Stimulated activated memory B cell treated with anti-CD40 and anti-IgM and Interleukin-4, amounts not matched to agents 10 μg/mL and 1 μg/mL and 100 μg/mL, for 72 hours (primary cell): ENCODE measurements at regions not wholly inside any gene's neighbourhood (a gene's known extent, or its start where the extent isn't known, plus 50 kb on each side); places are given as distances from the start of the nearest gene placed in this dataset.

ENCODE experiments used
- ATAC-seq: fragments of 150-1000 bp; cut with Tn5 transposase; 2 replicates; pipeline ENCODE4 v1.10.0; 2021
- H3K27ac Mint-ChIP-seq: one replicate; pipeline ENCODE4 v1.8.0; 2022; ENCODE audit warnings: mild to moderate bottlenecking, mixed read lengths
- H3K27me3 Mint-ChIP-seq: one replicate; pipeline ENCODE4 v1.8.0; 2022; ENCODE audit warnings: mixed read lengths
- H3K36me3 Mint-ChIP-seq: one replicate; pipeline ENCODE4 v1.8.0; 2022; ENCODE audit warnings: mixed read lengths
- H3K4me1 Mint-ChIP-seq: one replicate; pipeline ENCODE4 v1.8.0; 2022; ENCODE audit warnings: mixed read lengths
- H3K4me3 Mint-ChIP-seq: one replicate; pipeline ENCODE4 v1.8.0; 2022; ENCODE audit warnings: mild to moderate bottlenecking, moderate library complexity, mixed read lengths
- H3K9me3 Mint-ChIP-seq: one replicate; pipeline ENCODE4 v1.8.0; 2022; ENCODE audit warnings: mixed read lengths

GRCh38 chr5:27497491-27497890 lies 459.1 kb upstream of the CDH9 start:
- Mint-ChIP-seq H3K27me3 (no peaks in the 10 kb centered on the region), H3K36me3 (no peaks in the 10 kb centered on the region), H3K9me3 (peaks cover 7% of the 10 kb centered on the region), H3K27ac (no peak overlapping the region), H3K4me3 (no peak overlapping the region), H3K4me1 (no peaks in the 10 kb centered on the region)
- ATAC-seq, result no peak

- Mint-ChIP-seq H3K4me3 (no peak overlapping the region), H3K4me1 (no peaks in the 10 kb centered on the region), H3K36me3 (no peaks in the 10 kb centered on the region), H3K27ac (no peak overlapping the region), H3K27me3 (no peaks in the 10 kb centered on the region), H3K9me3 (peaks cover 8% of the 10 kb centered on the region)
- no peak for ATAC-seq
These were observed 456.5 kb upstream of the CDH9 start for GRCh38 chr5:27494887-27495286.

GRCh38 chr5:27491746-27492439 lies 453.5 kb upstream of the CDH9 start:
- Mint-ChIP-seq H3K27me3 (no peaks in the 10 kb centered on the region), H3K36me3 (no peaks in the 10 kb centered on the region), H3K4me3 (no peak overlapping the region), H3K4me1 (no peaks in the 10 kb centered on the region), H3K9me3 (peaks cover 9% of the 10 kb centered on the region), H3K27ac (no peak overlapping the region)
- ATAC-seq, result no peak

- ATAC-seq, result no peak
- Mint-ChIP-seq H3K27ac (no peak overlapping the region), H3K9me3 (peaks cover 12% of the 10 kb centered on the region), H3K36me3 (no peaks in the 10 kb centered on the region), H3K4me3 (no peak overlapping the region), H3K27me3 (no peaks in the 10 kb centered on the region), H3K4me1 (no peaks in the 10 kb centered on the region)
These were observed 452.7 kb upstream of the CDH9 start for GRCh38 chr5:27491047-27491446.

- Mint-ChIP-seq H3K4me3 (no peak overlapping the region), H3K27ac (no peak overlapping the region), H3K36me3 (no peaks in the 10 kb centered on the region), H3K9me3 (peaks cover 16% of the 10 kb centered on the region), H3K4me1 (no peaks in the 10 kb centered on the region), H3K27me3 (no peaks in the 10 kb centered on the region)
- no peak for ATAC-seq
These were observed 451.3 kb upstream of the CDH9 start for GRCh38 chr5:27489701-27490100.

GRCh38 chr5:27482663-27483062 lies 444.3 kb upstream of the CDH9 start:
- ATAC-seq, result no peak
- H3K4me1 Mint-ChIP-seq, result no peaks in the 10 kb centered on the region

GRCh38 chr5:27479859-27480258 lies 441.5 kb upstream of the CDH9 start:
- no peaks in the 10 kb centered on the region for H3K4me1 Mint-ChIP-seq
- no peak overlapping the region for H3K4me3 Mint-ChIP-seq
- no peaks in the 10 kb centered on the region for H3K36me3 Mint-ChIP-seq
- no peak for ATAC-seq
- no peaks in the 10 kb centered on the region for H3K9me3 Mint-ChIP-seq
- no peaks in the 10 kb centered on the region for H3K27me3 Mint-ChIP-seq
- H3K27ac Mint-ChIP-seq, result no peak overlapping the region

More at GRCh38 chr5:27482663-27483062, 444.3 kb upstream of the CDH9 start:
- no peaks in the 10 kb centered on the region for H3K36me3 Mint-ChIP-seq
- H3K4me3 Mint-ChIP-seq, result no peak overlapping the region
- H3K9me3 Mint-ChIP-seq, result peaks cover 8% of the 10 kb centered on the region
- H3K27ac Mint-ChIP-seq, result no peak overlapping the region
- no peaks in the 10 kb centered on the region for H3K27me3 Mint-ChIP-seq

GRCh38 chr5:27477550-27477949 lies 439.2 kb upstream of the CDH9 start:
- no peaks in the 10 kb centered on the region for H3K27me3 Mint-ChIP-seq
- H3K4me1 Mint-ChIP-seq, result no peaks in the 10 kb centered on the region
- no peak overlapping the region for H3K4me3 Mint-ChIP-seq
- no peaks in the 10 kb centered on the region for H3K9me3 Mint-ChIP-seq
- no peaks in the 10 kb centered on the region for H3K36me3 Mint-ChIP-seq
- no peak for ATAC-seq
- no peak overlapping the region for H3K27ac Mint-ChIP-seq

GRCh38 chr5:27476356-27476988 lies 438.1 kb upstream of the CDH9 start:
- no peaks in the 10 kb centered on the region for H3K9me3 Mint-ChIP-seq
- no peaks in the 10 kb centered on the region for H3K4me1 Mint-ChIP-seq
- H3K27me3 Mint-ChIP-seq, result no peaks in the 10 kb centered on the region
- no peak for ATAC-seq
- H3K27ac Mint-ChIP-seq, result no peak overlapping the region
- no peaks in the 10 kb centered on the region for H3K36me3 Mint-ChIP-seq
- no peak overlapping the region for H3K4me3 Mint-ChIP-seq

- Mint-ChIP-seq H3K36me3 (no peaks in the 10 kb centered on the region), H3K4me3 (no peak overlapping the region), H3K27me3 (no peaks in the 10 kb centered on the region), H3K4me1 (no peaks in the 10 kb centered on the region), H3K9me3 (no peaks in the 10 kb centered on the region), H3K27ac (no peak overlapping the region)
- no peak for ATAC-seq
These were observed 436.7 kb upstream of the CDH9 start for GRCh38 chr5:27475063-27475462.

GRCh38 chr5:27474395-27474794 lies 436.0 kb upstream of the CDH9 start:
- H3K9me3 Mint-ChIP-seq, result no peaks in the 10 kb centered on the region
- H3K4me3 Mint-ChIP-seq, result no peak overlapping the region
- no peaks in the 10 kb centered on the region for H3K4me1 Mint-ChIP-seq
- no peaks in the 10 kb centered on the region for H3K36me3 Mint-ChIP-seq
- no peak overlapping the region for H3K27ac Mint-ChIP-seq
- H3K27me3 Mint-ChIP-seq, result no peaks in the 10 kb centered on the region
- ATAC-seq, result no peak

- H3K27me3 Mint-ChIP-seq, result no peaks in the 10 kb centered on the region
- no peaks in the 10 kb centered on the region for H3K36me3 Mint-ChIP-seq
- H3K27ac Mint-ChIP-seq, result no peak overlapping the region
- ATAC-seq, result no peak
- H3K9me3 Mint-ChIP-seq, result no peaks in the 10 kb centered on the region
- H3K4me1 Mint-ChIP-seq, result no peaks in the 10 kb centered on the region
- no peak overlapping the region for H3K4me3 Mint-ChIP-seq
These were observed 435.6 kb upstream of the CDH9 start for GRCh38 chr5:27474047-27474309.

- H3K9me3 Mint-ChIP-seq, result no peaks in the 10 kb centered on the region
- H3K4me3 Mint-ChIP-seq, result no peak overlapping the region
- no peaks in the 10 kb centered on the region for H3K4me1 Mint-ChIP-seq
- no peaks in the 10 kb centered on the region for H3K36me3 Mint-ChIP-seq
- no peaks in the 10 kb centered on the region for H3K27me3 Mint-ChIP-seq
- no peak for ATAC-seq
- no peak overlapping the region for H3K27ac Mint-ChIP-seq
These were observed 435.1 kb upstream of the CDH9 start for GRCh38 chr5:27473307-27474046.

GRCh38 chr5:27472871-27473270 lies 434.5 kb upstream of the CDH9 start:
- Mint-ChIP-seq H3K36me3 (no peaks in the 10 kb centered on the region), H3K4me3 (no peak overlapping the region), H3K4me1 (no peaks in the 10 kb centered on the region), H3K27me3 (no peaks in the 10 kb centered on the region), H3K9me3 (no peaks in the 10 kb centered on the region), H3K27ac (no peak overlapping the region)
- ATAC-seq, result no peak

- H3K4me1 Mint-ChIP-seq, result no peaks in the 10 kb centered on the region
- H3K27ac Mint-ChIP-seq, result no peak overlapping the region
- no peak overlapping the region for H3K4me3 Mint-ChIP-seq
- no peaks in the 10 kb centered on the region for H3K9me3 Mint-ChIP-seq
- H3K27me3 Mint-ChIP-seq, result no peaks in the 10 kb centered on the region
- no peak for ATAC-seq
- no peaks in the 10 kb centered on the region for H3K36me3 Mint-ChIP-seq
These were observed 433.8 kb upstream of the CDH9 start for GRCh38 chr5:27472000-27472763.
